Liver (tissue), 8 donors: ENCODE measurements at regions not wholly inside any gene's neighbourhood (a gene's known extent, or its start where the extent isn't known, plus 50 kb on each side); places are given as distances from the start of the nearest gene placed in this dataset.

Experiments
- DNase-seq: peaks from one replicate; pipeline ENCODE4 v3.0.0-alpha.2; 2017; ENCODE audit warnings: low spot score
- H3K27ac ChIP-seq, 2 donors: one replicate each; pipeline ENCODE4 v1.7.0; 2013; ENCODE audit warnings: inconsistent platforms in 2 of 2, low read length in 2 of 2, control low read depth in 1 of 2, low read depth in 1 of 2, mild to moderate bottlenecking in 1 of 2
- H3K27me3 ChIP-seq, 4 donors: one replicate each; pipeline versions ENCODE4 v1.6.1 to v1.7.0; 2013; ENCODE audit warnings: low read length in 3 of 4, inconsistent platforms in 1 of 4, mild to moderate bottlenecking in 1 of 4, moderate library complexity in 1 of 4; ENCODE audit not compliant: control insufficient read depth in 4 of 4, insufficient read depth in 4 of 4
- H3K36me3 ChIP-seq, 4 donors: one replicate each; pipeline versions ENCODE4 v1.6.1 to v1.7.0; 2013; ENCODE audit warnings: low read length in 3 of 4, mild to moderate bottlenecking in 3 of 4, low read depth in 1 of 4, moderate library complexity in 1 of 4; ENCODE audit not compliant: control insufficient read depth in 4 of 4, insufficient read depth in 3 of 4
- H3K4me1 ChIP-seq, 4 donors: one replicate each; pipeline versions ENCODE4 v1.6.1 to v1.7.0; 2013; ENCODE audit warnings: low read length in 3 of 4, mild to moderate bottlenecking in 3 of 4, moderate library complexity in 1 of 4; ENCODE audit not compliant: control insufficient read depth in 4 of 4, insufficient read depth in 4 of 4
- H3K4me3 ChIP-seq, 3 donors: one replicate each; pipeline versions ENCODE4 v1.6.1 to v1.7.0; 2013; ENCODE audit warnings: low read length in 3 of 3, control low read depth in 1 of 3, low read depth in 1 of 3, mild to moderate bottlenecking in 1 of 3
- H3K9ac ChIP-seq, 2 donors: one replicate each; pipeline ENCODE4 v1.7.0; 2013; ENCODE audit warnings: low read length in 2 of 2, mild to moderate bottlenecking in 2 of 2, moderate library complexity in 2 of 2, control low read depth in 1 of 2, low read depth in 1 of 2
- H3K9me3 ChIP-seq, 4 donors: one replicate each; pipeline versions ENCODE4 v1.6.1 to v1.7.0; 2013; ENCODE audit warnings: low read length in 3 of 4; ENCODE audit not compliant: control insufficient read depth in 4 of 4
- EGR1 ChIP-seq, 2 donors: IDR thresholded peaks; 2 replicates each; pipeline ENCODE4 v1.6.1; 2016 to 2018; ENCODE audit warnings: antibody characterized with exemption in 2 of 2, low read depth in 2 of 2
- FOXA1 ChIP-seq: IDR thresholded peaks from 2 replicates; pipeline ENCODE4 v1.6.1; 2016; ENCODE audit warnings: antibody characterized with exemption
- FOXA2 ChIP-seq: IDR thresholded peaks from 2 replicates; pipeline ENCODE4 v1.6.1; 2016; ENCODE audit warnings: antibody characterized with exemption
- GABPA ChIP-seq, 2 donors: IDR thresholded peaks in 1 of 2; conservative IDR thresholded peaks in 1 of 2; 2 replicates each; pipeline ENCODE4 v1.6.1; 2016; ENCODE audit warnings: antibody characterized with exemption in 2 of 2, mild to moderate bottlenecking in 1 of 2, moderate library complexity in 1 of 2
- HNF4A ChIP-seq, 2 donors: conservative IDR thresholded peaks; 2 replicates each; pipeline ENCODE4 v1.6.1; 2016; ENCODE audit warnings: antibody characterized with exemption in 2 of 2, mild to moderate bottlenecking in 2 of 2
- HNF4G ChIP-seq: IDR thresholded peaks from 2 replicates; pipeline ENCODE4 v1.6.1; 2016; ENCODE audit warnings: antibody characterized with exemption
- JUND ChIP-seq, 2 donors: IDR thresholded peaks; 2 replicates each; pipeline ENCODE4 v1.6.1; 2016; ENCODE audit warnings: antibody characterized with exemption in 2 of 2
- MAX ChIP-seq: IDR thresholded peaks from 2 replicates; pipeline ENCODE4 v1.6.1; 2016; ENCODE audit warnings: antibody characterized with exemption
- NR2F2 ChIP-seq: IDR thresholded peaks from 2 replicates; pipeline ENCODE4 v1.6.1; 2016; ENCODE audit warnings: antibody characterized with exemption
- RAD21 ChIP-seq, 2 donors: IDR thresholded peaks; 2 replicates each; pipeline ENCODE4 v1.6.1; 2016; ENCODE audit warnings: antibody characterized with exemption in 2 of 2, mild to moderate bottlenecking in 2 of 2
- REST ChIP-seq: IDR thresholded peaks from 2 replicates; pipeline ENCODE4 v1.6.1; 2016; ENCODE audit warnings: antibody characterized with exemption, mild to moderate bottlenecking
- RXRA ChIP-seq, 2 donors: IDR thresholded peaks; 2 replicates each; pipeline ENCODE4 v1.6.1; 2017 to 2018; ENCODE audit warnings: antibody characterized with exemption in 2 of 2, mild to moderate bottlenecking in 1 of 2
- SP1 ChIP-seq: IDR thresholded peaks from 2 replicates; pipeline ENCODE4 v1.6.1; 2018; ENCODE audit warnings: antibody characterized with exemption, mild to moderate bottlenecking
- TAF1 ChIP-seq: conservative IDR thresholded peaks from 2 replicates; pipeline ENCODE4 v1.6.1; 2016; ENCODE audit warnings: antibody characterized with exemption, mild to moderate bottlenecking
- YY1 ChIP-seq: IDR thresholded peaks from 2 replicates; pipeline ENCODE4 v1.6.1; 2016; ENCODE audit warnings: antibody characterized with exemption, mild to moderate bottlenecking
- WGBS: extraction: QIAGEN DNeasy Blood & Tissue Kit; methylation state at CpG from one replicate; pipeline ENCODE4 v1.1.7; 2013; 5-methylcytosine and 5-hydroxymethylcytosine counted together
- TF ChIP-seq, protein P1 (sequence below): IDR thresholded peaks from 2 replicates; pipeline ENCODE4 v1.6.1; 2016; ENCODE audit warnings: antibody characterized with exemption
- TF ChIP-seq, protein P2 (sequence below): IDR thresholded peaks from 2 replicates; pipeline ENCODE4 v1.6.1; 2016; ENCODE audit warnings: antibody characterized with exemption
- TF ChIP-seq, protein P3 (sequence below): fragments of 150-350 bp; IDR thresholded peaks from 2 replicates; pipeline ENCODE4 v1.5.1; 2017; ENCODE audit warnings: improper control_type of control experiment, low read depth, low read length; ENCODE audit not compliant: missing input control
- donor health status: healthy.
- donor health status: healthy.
- donor health status: healthy.
- donor health status: healthy.
- donor health status: healthy.

DNA sequence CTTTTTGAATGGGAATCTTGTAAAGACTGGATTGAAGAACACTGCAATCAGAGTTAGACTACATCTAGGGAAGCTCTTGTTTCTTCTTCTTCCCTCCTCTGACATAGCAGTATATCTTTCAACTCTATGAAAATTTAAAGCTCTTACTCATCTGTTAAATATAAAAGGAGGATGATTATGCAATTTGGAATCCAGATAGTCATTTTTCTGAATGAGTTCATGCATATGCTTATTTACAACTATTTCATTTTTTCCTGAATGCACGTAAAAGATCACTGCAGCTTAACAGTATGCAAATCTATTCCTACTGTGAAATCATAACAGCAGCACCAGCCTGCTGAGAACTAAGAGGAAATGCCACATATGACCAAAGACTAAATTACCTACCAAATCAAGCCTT lies 133.5 kb upstream of the TMCC3 start:
- Histone ChIP-seq H3K9ac (no peak overlapping the region), H3K27ac (no peak overlapping the region), H3K4me3 (no peak overlapping the region), H3K4me1 (peaks cover 0 to 6% (median under 1%) of the 10 kb centered on the region in 4 donors), H3K9me3 (no peaks in the 10 kb centered on the region), H3K27me3 (no peaks in the 10 kb centered on the region), H3K36me3 (no peaks in the 10 kb centered on the region)
- TF ChIP-seq RAD21 (IDR thresholded peaks at IDR 0.05) (no peak), RXRA (IDR thresholded peaks at IDR 0.05) (no peak)
- no peak for DNase-seq
- WGBS = 71% methylated on average over 1 of the region's 1 CpG

DNA sequence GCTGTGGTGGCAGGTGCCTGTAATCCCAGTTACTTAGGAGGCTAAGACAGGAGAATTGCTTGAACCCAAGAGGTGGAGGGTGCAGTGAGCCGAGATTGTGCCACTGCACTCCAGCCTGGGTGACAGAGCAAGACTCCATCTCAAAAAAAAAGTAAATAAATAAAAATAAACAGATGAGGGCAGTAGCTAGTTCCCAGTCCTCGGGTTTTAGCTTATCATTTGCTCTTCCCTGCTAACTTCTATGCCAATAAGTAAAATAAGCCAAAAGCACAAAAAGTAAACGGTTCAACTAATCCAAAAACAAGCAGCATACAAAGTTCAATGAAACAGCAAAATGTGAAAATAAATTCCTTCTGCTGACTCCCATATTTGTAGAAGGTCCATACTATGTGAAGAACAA lies 133.0 kb upstream of the TMCC3 start:
- Histone ChIP-seq H3K9me3 (no peaks in the 10 kb centered on the region), H3K27me3 (no peaks in the 10 kb centered on the region), H3K4me3 (no peak overlapping the region), H3K36me3 (no peaks in the 10 kb centered on the region), H3K27ac (no peak overlapping the region), H3K4me1 (peaks cover 0 to 6% (median under 1%) of the 10 kb centered on the region in 4 donors), H3K9ac (no peak overlapping the region)
- TF ChIP-seq RAD21 (IDR thresholded peaks at IDR 0.05) (peak; percentile 10 to 21), HNF4A (conservative IDR thresholded peaks at IDR 0.05) (no peak)
- no peak for DNase-seq
- 18% methylated on average over 3 of the region's 3 CpGs for WGBS

DNA sequence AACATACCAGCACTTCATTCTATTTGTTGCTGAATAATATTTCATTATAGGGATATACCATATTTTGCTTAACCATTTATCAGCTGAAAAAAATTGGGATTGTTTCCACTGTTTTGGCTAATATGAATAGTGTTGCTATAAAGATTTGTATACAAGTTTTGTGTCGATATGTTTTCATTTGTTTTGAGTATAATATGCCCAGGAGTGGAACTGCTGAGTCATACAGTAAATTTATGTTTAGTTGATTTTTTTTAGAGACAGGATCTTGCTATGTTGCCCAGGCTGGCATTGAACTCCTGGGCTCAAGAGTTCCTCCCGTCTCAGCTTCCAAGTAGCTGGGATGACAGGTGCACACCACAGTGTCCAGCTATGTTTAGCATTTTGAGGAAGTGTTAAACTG lies 131.5 kb upstream of the TMCC3 start:
- Histone ChIP-seq H3K27ac (no peak overlapping the region), H3K36me3 (no peaks in the 10 kb centered on the region), H3K4me1 (peaks cover 0 to 6% (median under 1%) of the 10 kb centered on the region in 4 donors), H3K27me3 (no peaks in the 10 kb centered on the region), H3K9ac (no peak overlapping the region), H3K4me3 (no peak overlapping the region), H3K9me3 (no peaks in the 10 kb centered on the region)
- no peak for DNase-seq
- TF ChIP-seq NR2F2 = no peak
- 94% methylated on average over 2 of the region's 2 CpGs for WGBS

DNA sequence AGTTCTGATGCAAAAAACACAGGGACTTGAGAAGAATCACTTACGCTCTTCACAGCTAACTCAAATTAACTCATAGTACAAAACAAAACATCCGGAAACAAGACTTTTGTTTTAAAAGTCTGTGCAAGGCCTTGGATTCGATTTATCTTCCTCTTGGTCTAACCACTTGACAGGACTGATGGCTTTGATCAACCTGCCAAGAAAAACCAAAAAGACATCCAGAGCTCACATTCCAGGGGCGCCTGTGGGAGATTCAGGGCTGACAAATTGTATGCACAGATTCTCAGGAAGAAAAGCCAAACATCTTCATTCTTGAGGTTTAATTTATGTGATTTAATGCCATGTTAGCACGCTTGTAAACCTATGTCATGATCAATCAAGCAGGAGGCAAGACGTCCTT lies 129.1 kb upstream of the TMCC3 start:
- DNase-seq = no peak
- Histone ChIP-seq H3K4me1 (peaks cover 0 to 6% (median under 1%) of the 10 kb centered on the region in 4 donors), H3K27me3 (no peaks in the 10 kb centered on the region), H3K9me3 (no peaks in the 10 kb centered on the region), H3K36me3 (no peaks in the 10 kb centered on the region), H3K27ac (no peak overlapping the region), H3K9ac (no peak overlapping the region), H3K4me3 (no peak overlapping the region)
- TF ChIP-seq, protein P1, sequence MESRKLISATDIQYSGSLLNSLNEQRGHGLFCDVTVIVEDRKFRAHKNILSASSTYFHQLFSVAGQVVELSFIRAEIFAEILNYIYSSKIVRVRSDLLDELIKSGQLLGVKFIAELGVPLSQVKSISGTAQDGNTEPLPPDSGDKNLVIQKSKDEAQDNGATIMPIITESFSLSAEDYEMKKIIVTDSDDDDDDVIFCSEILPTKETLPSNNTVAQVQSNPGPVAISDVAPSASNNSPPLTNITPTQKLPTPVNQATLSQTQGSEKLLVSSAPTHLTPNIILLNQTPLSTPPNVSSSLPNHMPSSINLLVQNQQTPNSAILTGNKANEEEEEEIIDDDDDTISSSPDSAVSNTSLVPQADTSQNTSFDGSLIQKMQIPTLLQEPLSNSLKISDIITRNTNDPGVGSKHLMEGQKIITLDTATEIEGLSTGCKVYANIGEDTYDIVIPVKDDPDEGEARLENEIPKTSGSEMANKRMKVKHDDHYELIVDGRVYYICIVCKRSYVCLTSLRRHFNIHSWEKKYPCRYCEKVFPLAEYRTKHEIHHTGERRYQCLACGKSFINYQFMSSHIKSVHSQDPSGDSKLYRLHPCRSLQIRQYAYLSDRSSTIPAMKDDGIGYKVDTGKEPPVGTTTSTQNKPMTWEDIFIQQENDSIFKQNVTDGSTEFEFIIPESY = no peak
- TF ChIP-seq NR2F2 (no peak), EGR1 (IDR thresholded peaks at IDR 0.05; ENCODE audit: low read depth in 2 of 2) (no peak), MAX (no peak), TAF1 (no peak), FOXA2 (no peak), SP1 (no peak), REST (no peak), JUND (IDR thresholded peaks at IDR 0.05) (no peak), HNF4G (no peak), RXRA (IDR thresholded peaks at IDR 0.05) (no peak), FOXA1 (no peak), GABPA (IDR thresholded peaks at IDR 0.05 in 1 of 2, conservative IDR thresholded peaks at IDR 0.05 in 1 of 2) (no peak), HNF4A (conservative IDR thresholded peaks at IDR 0.05) (no peak), RAD21 (IDR thresholded peaks at IDR 0.05) (no peak), YY1 (no peak)
- TF ChIP-seq, protein P2, sequence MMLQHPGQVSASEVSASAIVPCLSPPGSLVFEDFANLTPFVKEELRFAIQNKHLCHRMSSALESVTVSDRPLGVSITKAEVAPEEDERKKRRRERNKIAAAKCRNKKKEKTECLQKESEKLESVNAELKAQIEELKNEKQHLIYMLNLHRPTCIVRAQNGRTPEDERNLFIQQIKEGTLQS = no peak
- TF ChIP-seq, protein P3, sequence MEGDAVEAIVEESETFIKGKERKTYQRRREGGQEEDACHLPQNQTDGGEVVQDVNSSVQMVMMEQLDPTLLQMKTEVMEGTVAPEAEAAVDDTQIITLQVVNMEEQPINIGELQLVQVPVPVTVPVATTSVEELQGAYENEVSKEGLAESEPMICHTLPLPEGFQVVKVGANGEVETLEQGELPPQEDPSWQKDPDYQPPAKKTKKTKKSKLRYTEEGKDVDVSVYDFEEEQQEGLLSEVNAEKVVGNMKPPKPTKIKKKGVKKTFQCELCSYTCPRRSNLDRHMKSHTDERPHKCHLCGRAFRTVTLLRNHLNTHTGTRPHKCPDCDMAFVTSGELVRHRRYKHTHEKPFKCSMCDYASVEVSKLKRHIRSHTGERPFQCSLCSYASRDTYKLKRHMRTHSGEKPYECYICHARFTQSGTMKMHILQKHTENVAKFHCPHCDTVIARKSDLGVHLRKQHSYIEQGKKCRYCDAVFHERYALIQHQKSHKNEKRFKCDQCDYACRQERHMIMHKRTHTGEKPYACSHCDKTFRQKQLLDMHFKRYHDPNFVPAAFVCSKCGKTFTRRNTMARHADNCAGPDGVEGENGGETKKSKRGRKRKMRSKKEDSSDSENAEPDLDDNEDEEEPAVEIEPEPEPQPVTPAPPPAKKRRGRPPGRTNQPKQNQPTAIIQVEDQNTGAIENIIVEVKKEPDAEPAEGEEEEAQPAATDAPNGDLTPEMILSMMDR = no peak
- 87% methylated on average over 6 of the region's 6 CpGs for WGBS
